H1 (cell line): ENCODE measurements at regions not wholly inside any gene's neighbourhood (a gene's known extent, or its start where the extent isn't known, plus 50 kb on each side); places are given as distances from the start of the nearest gene placed in this dataset.

Experiments used
- CTCF ChIA-PET: fragments of 300-600 bp; sonication (Branson Sonifier 250); formaldehyde crosslinking; loops from one replicate; lab custom pipeline; 2021; ENCODE audit not compliant: partially characterized antibody; lab: Charles Lee
- POLR2A ChIA-PET: fragments of 300-600 bp; sonication (Branson Sonifier 250); formaldehyde crosslinking; loops from one replicate; lab custom pipeline; 2021; ENCODE audit warnings: inconsistent platforms; ENCODE audit not compliant: partially characterized antibody; lab: Charles Lee
- DNase-seq, 2 experiments: peaks; one replicate each; pipeline versions ENCODE4 v3.0.0 to v3.0.0-alpha.2; 2010 to 2022; ENCODE audit warnings: low spot score in 2 of 2, low read depth in 1 of 2, mixed read lengths in 1 of 2
- FAIRE-seq: peaks from 2 replicates; lab custom pipeline; 2011; peaks lifted over from hg19 to GRCh38; lab: Jason Lieb, UNC
- H2AFZ ChIP-seq: 2 replicates; pipeline ENCODE4 v1.8.1; 2012; ENCODE audit warnings: low read length, inconsistent platforms
- H2AK5ac ChIP-seq: 2 replicates; pipeline ENCODE4 v1.6.1; 2013; ENCODE audit warnings: low read depth, low read length
- H2BK120ac ChIP-seq: replicated peaks from 2 replicates; pipeline ENCODE3; 2013; ENCODE audit warnings: low read depth, low read length, inconsistent platforms
- H2BK12ac ChIP-seq: 2 replicates; pipeline ENCODE4 v1.6.1; 2013; ENCODE audit warnings: low read depth, low read length
- H2BK15ac ChIP-seq: 2 replicates; pipeline ENCODE4 v1.6.1; 2013; ENCODE audit warnings: low read length
- H2BK20ac ChIP-seq: 2 replicates; pipeline ENCODE4 v1.6.1; 2013; ENCODE audit warnings: low read length
- H2BK5ac ChIP-seq: 2 replicates; pipeline ENCODE4 v1.6.1; 2013; ENCODE audit warnings: low read depth, low read length
- H3K14ac ChIP-seq: 2 replicates; pipeline ENCODE4 v1.6.1; 2013; ENCODE audit warnings: inconsistent platforms; ENCODE audit not compliant: insufficient read length
- H3K18ac ChIP-seq: 2 replicates; pipeline ENCODE4 v1.6.1; 2013; ENCODE audit warnings: low read length; ENCODE audit errors: extremely low read depth
- H3K23ac ChIP-seq: 2 replicates; pipeline ENCODE4 v1.6.1; 2013; ENCODE audit warnings: inconsistent platforms; ENCODE audit not compliant: insufficient read length
- H3K23me2 ChIP-seq: 2 replicates; pipeline ENCODE4 v1.6.1; 2013; ENCODE audit warnings: low read depth, low read length
- H3K27ac ChIP-seq: 2 replicates; pipeline ENCODE4 v1.6.1; 2011; ENCODE audit warnings: low read depth, low read length, inconsistent platforms
- H3K27me3 ChIP-seq, 4 experiments: replicated peaks in 1 of 4; 1 replicate in 1 of 4; 2 replicates in 3 of 4; pipeline versions ENCODE4 v1.6.1 to v1.8.1; 2011 to 2013; ENCODE audit warnings: low read length in 3 of 4, mild to moderate bottlenecking in 3 of 4, inconsistent platforms in 2 of 4, mixed read lengths in 2 of 4, moderate library complexity in 1 of 4; ENCODE audit not compliant: control insufficient read depth in 3 of 4, insufficient read depth in 3 of 4; ENCODE audit errors: extremely low read depth in 1 of 4
- H3K36me3 ChIP-seq, 4 experiments: 2 replicates each; pipeline versions ENCODE4 v1.6.1 to v1.8.1; 2011 to 2013; ENCODE audit warnings: mild to moderate bottlenecking in 4 of 4, low read length in 3 of 4, moderate library complexity in 2 of 4, control low read depth in 1 of 4, inconsistent platforms in 1 of 4; ENCODE audit not compliant: insufficient read depth in 4 of 4, control insufficient read depth in 2 of 4
- H3K4ac ChIP-seq: replicated peaks from 2 replicates; pipeline ENCODE3; 2013; ENCODE audit warnings: low read length, low read depth, mixed read lengths, inconsistent platforms; ENCODE audit not compliant: insufficient read length
- H3K4me1 ChIP-seq, 4 experiments: replicated peaks in 1 of 4; 1 replicate in 1 of 4; 2 replicates in 3 of 4; pipeline versions ENCODE4 v1.6.1 to v1.8.1; 2011 to 2013; ENCODE audit warnings: low read length in 3 of 4, inconsistent platforms in 2 of 4, mixed read lengths in 1 of 4; ENCODE audit not compliant: insufficient read depth in 4 of 4, control insufficient read depth in 3 of 4
- H3K4me2 ChIP-seq, 2 experiments: 2 replicates each; pipeline versions ENCODE4 v1.6.1 to v1.8.1; 2011 to 2013; ENCODE audit warnings: low read depth in 2 of 2, low read length in 2 of 2, control low read depth in 1 of 2, inconsistent platforms in 1 of 2, mild to moderate bottlenecking in 1 of 2; ENCODE audit not compliant: insufficient read depth in 1 of 2
- H3K4me3 ChIP-seq, 4 experiments: fragments of 200-600, 300-600 bp in 1 of 4; sonication (generic), shearing (Covaris generic), sonication (Bioruptor Twin) in 1 of 4; 2 replicates each; pipeline versions ENCODE4 v1.5.1 to v1.8.1; 2011 to 2016; ENCODE audit warnings: low read length in 4 of 4, low read depth in 3 of 4, control low read depth in 2 of 4, inconsistent platforms in 2 of 4, mild to moderate bottlenecking in 2 of 4, mixed read lengths in 1 of 4, moderate library complexity in 1 of 4; ENCODE audit not compliant: insufficient read depth in 2 of 4; ENCODE audit errors: extremely low read depth in 1 of 4
- H3K56ac ChIP-seq: replicated peaks from 2 replicates; pipeline ENCODE3; 2013; ENCODE audit warnings: low read depth, mild to moderate bottlenecking, mixed read lengths, low read length, inconsistent platforms; ENCODE audit not compliant: insufficient read length
- H3K79me1 ChIP-seq: 2 replicates; pipeline ENCODE4 v1.6.1; 2013; ENCODE audit warnings: low read depth, low read length, control low read depth
- H3K79me2 ChIP-seq, 2 experiments: 2 replicates each; pipeline versions ENCODE4 v1.6.1 to v1.8.1; 2012 to 2013; ENCODE audit warnings: low read length in 2 of 2, mild to moderate bottlenecking in 2 of 2, inconsistent platforms in 1 of 2; ENCODE audit not compliant: insufficient read depth in 2 of 2, control insufficient read depth in 1 of 2
- H3K9ac ChIP-seq, 4 experiments: replicated peaks in 1 of 4; 1 replicate in 1 of 4; 2 replicates in 3 of 4; pipeline versions ENCODE4 v1.6.1 to v1.8.1; 2011 to 2013; ENCODE audit warnings: low read depth in 3 of 4, low read length in 3 of 4, control low read depth in 2 of 4, mild to moderate bottlenecking in 2 of 4, moderate library complexity in 2 of 4, inconsistent platforms in 1 of 4; ENCODE audit errors: extremely low read depth in 1 of 4
- H3K9me3 ChIP-seq, 2 experiments: 2 replicates each; pipeline versions ENCODE4 v1.6.1 to v1.8.1; 2012 to 2013; ENCODE audit warnings: mild to moderate bottlenecking in 2 of 2, moderate library complexity in 2 of 2, control low read depth in 1 of 2, inconsistent platforms in 1 of 2, low read depth in 1 of 2, low read length in 1 of 2, mixed read lengths in 1 of 2; ENCODE audit not compliant: insufficient read depth in 2 of 2
- H4K20me1 ChIP-seq, 2 experiments: replicated peaks in 1 of 2; 2 replicates each; pipeline versions ENCODE3 to v1.8.1; 2011 to 2013; ENCODE audit warnings: inconsistent platforms in 2 of 2, low read length in 2 of 2, mild to moderate bottlenecking in 1 of 2; ENCODE audit not compliant: insufficient read depth in 2 of 2, control insufficient read depth in 1 of 2
- H4K5ac ChIP-seq: 2 replicates; pipeline ENCODE4 v1.6.1; 2013; ENCODE audit warnings: low read length, low read depth, mixed read lengths, inconsistent platforms; ENCODE audit not compliant: insufficient read length
- H4K8ac ChIP-seq: 2 replicates; pipeline ENCODE4 v1.8.0; 2013; ENCODE audit warnings: mild to moderate bottlenecking, moderate library complexity, low read length, inconsistent platforms; ENCODE audit not compliant: insufficient read depth; ENCODE audit errors: extremely low read depth
- H4K91ac ChIP-seq: replicated peaks from 2 replicates; pipeline ENCODE3; 2013; ENCODE audit warnings: low read length, mixed read lengths, inconsistent platforms; ENCODE audit not compliant: insufficient read length
- PHF8 ChIP-seq: fragments of 200-600 bp; sonication (generic); conservative IDR thresholded peaks from 2 replicates; pipeline ENCODE4 v1.7.1; 2012; ENCODE audit warnings: low read depth, mild to moderate bottlenecking, inconsistent platforms, low read length, moderate library complexity
- WGBS, 2 experiments: shearing (Covaris generic) in 1 of 2; methylation state at CpG; one replicate each; pipeline versions ENCODE4 v1.1.6 to v1.1.7; 2013 to 2015; ENCODE audit warnings: low lambda C conversion rate in 2 of 2, mixed read lengths in 2 of 2, inconsistent platforms in 1 of 2, low coverage in 1 of 2, missing lambda C conversion rate in 1 of 2; ENCODE audit not compliant: insufficient replicate concordance in 2 of 2, insufficient coverage in 1 of 2, insufficient read length in 1 of 2; ENCODE audit errors: extremely low coverage in 1 of 2, missing lambda C conversion rate in 1 of 2; 5-methylcytosine and 5-hydroxymethylcytosine counted together

GRCh38 chr16:80148826-80149225 lies 392.0 kb upstream of the DYNLRB2 start:
- H4K8ac ChIP-seq = no peak overlapping the region
- H3K23me2 ChIP-seq = no peaks in the 10 kb centered on the region
- H3K18ac ChIP-seq = no peak overlapping the region
- H3K9me3 ChIP-seq = no peaks in the 10 kb centered on the region
- H2BK120ac ChIP-seq = no peak overlapping the region
- TF ChIP-seq PHF8 = no peak
- ChIA-PET POLR2A (no interaction called here), CTCF (no interaction called here)
- no peak overlapping the region for H3K56ac ChIP-seq
- no peak overlapping the region for H3K4ac ChIP-seq
- 91% methylated on average over 3 of the region's 3 CpGs; no CpG with 5 or more reads in 1 of the 2 experiments for WGBS, 2 experiments
- H3K4me3 ChIP-seq = no peak overlapping the region
- no peak overlapping the region for H3K23ac ChIP-seq
- no peak overlapping the region for H3K9ac ChIP-seq
- no peaks in the 10 kb centered on the region for H4K20me1 ChIP-seq
- no peak overlapping the region for H2BK20ac ChIP-seq
- DNase-seq (no peak), FAIRE-seq (no peak)
- no peak overlapping the region for H3K14ac ChIP-seq
- no peak overlapping the region for H4K5ac ChIP-seq
- H4K91ac ChIP-seq = no peak overlapping the region
- H3K36me3 ChIP-seq = no peaks in the 10 kb centered on the region
- no peaks in the 10 kb centered on the region for H3K79me1 ChIP-seq
- H3K79me2 ChIP-seq = no peaks in the 10 kb centered on the region
- H2AK5ac ChIP-seq = no peak overlapping the region
- H3K27me3 ChIP-seq = no peaks in the 10 kb centered on the region
- no peak overlapping the region for H2BK15ac ChIP-seq
- H2AFZ ChIP-seq = no peak overlapping the region
- H2BK5ac ChIP-seq = no peak overlapping the region
- no peaks in the 10 kb centered on the region for H3K4me1 ChIP-seq
- H3K4me2 ChIP-seq = no peak overlapping the region
- no peak overlapping the region for H3K27ac ChIP-seq
- no peak overlapping the region for H2BK12ac ChIP-seq
